NCI-H1105 (cell line): ENCODE measurements at regions not wholly inside any gene's neighbourhood (a gene's known extent, or its start where the extent isn't known, plus 50 kb on each side); places are given as distances from the start of the nearest gene placed in this dataset.

Source experiments
- DNase-seq: peaks from one replicate; lab custom pipeline; 2025; lab: John Stamatoyannopoulos, UW

DNA sequence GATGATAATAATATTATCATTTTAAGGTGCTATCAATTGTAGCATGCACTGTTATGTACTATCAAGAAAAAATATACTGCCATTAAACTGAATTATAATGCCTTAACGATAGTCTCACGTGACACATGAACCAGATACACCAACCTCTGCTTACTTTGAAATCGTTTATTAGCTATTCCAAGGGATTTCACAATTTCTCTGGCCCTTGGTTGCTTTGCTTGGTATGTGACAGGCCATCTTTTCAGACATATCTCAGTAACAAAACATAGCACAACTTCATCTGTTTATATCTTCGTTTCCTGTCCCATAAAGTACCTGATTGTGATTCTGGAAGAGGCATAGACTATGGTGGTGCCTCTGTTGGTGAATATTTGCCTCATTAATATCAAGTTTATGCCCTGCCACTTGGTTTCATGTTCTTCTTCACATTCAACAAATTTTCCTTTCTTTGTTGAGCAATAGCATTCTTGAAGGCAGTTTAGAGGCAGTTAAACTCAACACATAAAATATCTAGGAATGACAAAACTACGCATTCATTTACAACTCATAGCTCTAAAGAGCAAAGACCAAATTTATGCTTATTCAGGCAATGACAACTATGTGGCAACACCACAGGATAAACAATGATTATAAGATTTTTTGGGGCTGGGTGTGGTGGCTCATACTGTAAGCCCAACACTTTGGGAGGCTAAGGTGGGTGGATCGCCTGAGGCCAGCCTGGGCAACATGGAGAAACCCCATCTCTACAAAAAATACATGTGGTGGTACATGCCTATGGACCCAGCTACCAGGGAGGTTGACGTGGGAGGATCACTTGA lies 84.3 kb downstream of the MCFD2 start:
- no peak for DNase-seq

- no peak for DNase-seq
Measured at GRCh38 chr2:46829231-46829995, 86.2 kb downstream of the MCFD2 start.

GRCh38 chr2:46828491-46829230 lies 86.9 kb downstream of the MCFD2 start:
- DNase-seq: no peak

DNA sequence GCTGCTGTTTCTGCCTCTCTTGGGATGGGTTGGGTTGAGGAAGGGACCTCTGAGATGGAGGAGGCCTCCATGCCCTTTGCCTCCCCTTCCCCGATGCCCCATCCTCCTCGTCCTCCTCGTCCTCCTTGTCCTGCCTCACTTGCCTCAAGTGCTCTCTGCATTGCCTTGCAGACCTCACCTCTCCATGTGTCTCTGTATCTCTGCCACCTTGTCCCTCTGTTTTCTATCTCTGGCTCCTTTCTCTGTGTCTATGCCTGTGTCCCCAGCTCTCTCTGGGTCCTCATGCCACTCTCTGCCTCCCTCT lies 87.5 kb downstream of the MCFD2 start:
- no peak for DNase-seq

- DNase-seq: no peak
Measured at GRCh38 chr2:46827274-46828134, 88.1 kb downstream of the MCFD2 start.

- DNase-seq: no peak
Measured at GRCh38 chr2:46826569-46827245, 88.9 kb downstream of the MCFD2 start.

GRCh38 chr2:46825939-46826568 lies 89.6 kb downstream of the MCFD2 start:
- no peak for DNase-seq

GRCh38 chr2:46825231-46825938 lies 90.2 kb downstream of the MCFD2 start:
- no peak for DNase-seq

GRCh38 chr2:46824611-46825010 lies 91.0 kb downstream of the MCFD2 start:
- no peak for DNase-seq

GRCh38 chr2:46821600-46821999 lies 94.0 kb downstream of the MCFD2 start:
- DNase-seq: no peak

DNA sequence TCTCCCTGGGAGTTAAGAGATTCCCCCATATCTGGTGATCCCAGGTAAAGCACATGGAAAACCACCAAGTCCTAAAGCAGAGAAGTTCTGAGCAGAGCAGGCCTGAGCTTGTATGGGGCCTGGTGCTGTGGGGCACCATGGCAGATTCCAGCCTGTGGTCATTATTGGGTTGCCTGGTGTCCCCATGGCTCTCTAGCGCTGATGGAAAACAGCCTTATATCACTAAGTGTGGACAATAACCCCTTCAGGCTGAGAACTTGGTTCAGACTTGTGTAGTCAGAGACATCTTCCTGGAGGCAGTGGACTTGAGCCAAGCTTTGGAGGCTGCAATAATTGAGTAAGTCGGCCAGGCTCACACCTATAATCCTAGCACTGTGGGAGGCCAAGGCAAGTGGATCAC lies 96.8 kb downstream of the MCFD2 start:
- no peak for DNase-seq

- DNase-seq: no peak
Measured at GRCh38 chr2:46818141-46818621, 97.4 kb downstream of the MCFD2 start.

DNA sequence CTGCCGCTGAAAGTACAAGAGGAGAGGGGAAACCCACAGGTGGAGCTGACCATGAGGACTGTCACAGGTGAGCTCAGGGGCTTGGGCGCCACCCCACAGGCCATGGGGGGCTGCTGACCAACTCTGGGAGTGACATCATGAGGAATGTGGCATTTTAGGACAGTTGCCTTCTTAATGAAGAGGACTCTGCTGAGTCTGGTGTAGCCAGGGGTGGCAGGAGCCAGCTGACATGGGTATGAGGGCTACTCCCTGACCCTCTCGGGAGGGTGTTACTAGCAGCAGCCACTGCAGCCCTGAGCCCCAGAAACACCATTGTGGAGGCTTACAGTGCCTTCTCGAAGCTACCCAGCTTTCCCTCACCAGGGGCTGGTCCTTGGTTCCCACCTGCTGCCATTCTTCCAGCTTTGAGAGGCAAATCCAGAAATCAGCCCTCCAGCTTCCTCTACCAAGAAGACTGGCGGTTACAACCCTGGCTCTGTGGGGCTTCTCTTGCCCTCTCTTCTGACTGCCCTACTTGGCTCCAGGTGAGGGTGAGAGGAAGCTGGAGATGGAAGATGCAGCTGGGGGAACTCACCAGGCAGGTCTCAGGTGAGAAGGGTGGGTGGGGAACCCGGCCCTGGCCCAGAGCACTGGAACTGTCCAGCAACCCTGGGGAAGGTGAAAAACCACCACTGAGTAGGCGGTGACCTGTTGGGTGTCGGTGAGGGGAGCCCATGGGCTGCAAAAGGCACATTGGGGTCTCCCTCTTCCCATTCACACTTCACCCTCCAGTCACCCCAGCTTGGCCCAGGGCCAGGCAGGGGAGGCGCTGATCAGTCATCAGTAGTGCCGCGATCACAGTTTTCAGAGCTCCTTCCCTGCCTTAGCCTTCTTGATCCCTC lies 98.5 kb downstream of the MCFD2 start:
- DNase-seq: no peak

- no peak for DNase-seq
Measured at GRCh38 chr2:46816151-46816845, 99.3 kb downstream of the MCFD2 start.

DNA sequence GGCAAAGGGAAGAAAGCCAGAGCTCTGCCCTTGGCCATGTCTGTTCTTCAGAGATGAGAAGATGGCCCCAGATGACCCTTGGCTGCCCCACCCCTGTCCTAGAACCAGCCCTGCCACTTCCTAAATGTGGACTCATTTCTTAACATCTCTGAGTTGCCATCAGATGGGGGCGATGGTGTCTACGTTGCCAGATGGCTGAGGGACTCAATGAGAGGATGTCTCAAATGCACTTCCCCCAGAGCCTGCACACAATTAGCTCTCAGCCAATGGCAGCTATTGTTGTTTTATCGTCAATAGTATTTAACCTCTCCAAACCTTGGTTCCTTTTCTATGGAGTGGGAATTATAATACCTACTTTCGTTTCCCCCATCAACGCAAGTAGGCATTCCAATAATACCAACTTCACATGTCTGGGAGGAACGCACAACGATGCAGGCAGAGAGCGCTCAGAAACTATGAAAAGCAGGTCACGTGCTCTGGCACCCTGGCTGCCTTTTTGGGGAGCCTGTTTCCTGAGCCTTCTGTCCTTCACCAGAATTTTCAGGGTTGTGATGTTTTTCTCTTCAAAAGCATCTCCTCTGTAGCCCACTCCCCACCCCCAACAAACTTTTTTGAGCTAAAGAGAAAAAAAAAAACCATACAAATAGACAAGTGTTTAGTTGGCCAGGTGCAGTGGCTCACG lies 100.3 kb downstream of the MCFD2 start:
- no peak for DNase-seq

DNA sequence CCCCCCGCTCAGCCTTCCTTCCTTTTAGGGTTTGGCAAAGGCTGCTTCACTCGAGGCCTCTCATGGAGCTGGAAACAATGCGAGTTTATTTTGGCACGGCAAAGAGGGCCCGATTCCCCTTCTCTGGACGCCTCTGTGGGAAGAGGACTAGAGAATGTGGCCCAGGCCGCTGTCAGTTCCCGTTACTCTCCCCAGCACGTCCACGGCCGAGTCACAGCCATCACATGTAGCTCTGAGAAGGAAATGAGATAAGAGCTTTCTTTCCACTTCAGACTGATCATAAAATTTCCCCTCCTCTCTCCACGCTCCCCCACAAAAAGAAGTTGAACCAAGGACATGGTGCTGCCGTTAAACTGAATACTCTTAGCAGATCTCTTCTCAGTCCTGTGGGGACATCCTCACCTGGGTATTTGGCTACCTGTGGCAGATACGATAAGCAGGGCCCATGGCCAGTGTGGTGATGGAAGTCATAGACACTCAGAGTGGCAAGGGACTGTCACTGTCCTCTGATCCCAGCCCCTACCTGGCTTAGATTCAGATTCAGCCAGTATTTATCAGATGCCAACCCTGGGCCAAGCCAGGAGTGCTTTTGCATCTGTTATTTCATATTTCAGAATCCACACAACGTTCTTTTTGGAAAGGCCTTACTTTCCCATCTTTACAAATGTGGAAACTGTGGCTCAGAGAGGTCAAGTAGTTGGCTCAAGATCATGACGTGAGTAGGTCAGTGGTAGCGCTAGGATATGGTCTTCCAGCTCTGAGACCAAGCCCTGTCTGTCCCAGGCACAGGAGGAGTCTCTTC lies 101.2 kb downstream of the MCFD2 start:
- no peak for DNase-seq

- no peak for DNase-seq
Measured at GRCh38 chr2:46813680-46814079, 101.9 kb downstream of the MCFD2 start.
